ENCODE measurements at regions not wholly inside any gene's neighbourhood (a gene's known extent, or its start where the extent isn't known, plus 50 kb on each side); places are given as distances from the start of the nearest gene placed in this dataset.
A peak's percentile ranks its signal among the peaks of the same experiment; 100 is the strongest.
"Not testable (repeated sequence)": the region's sequence is repeated elsewhere in the genome, so short reads cannot be mapped to it uniquely, and the experiment has no call there.

GRCh38 chr16:75837264-75837663 lies 111.0 kb upstream of the CPHXL start:
- no peak for DNase-seq (ENCODE audit: low read depth in 2 of 2)

GRCh38 chr16:75837681-75838080 lies 111.4 kb upstream of the CPHXL start:
- no peak for DNase-seq (ENCODE audit: low read depth in 2 of 2)

DNA sequence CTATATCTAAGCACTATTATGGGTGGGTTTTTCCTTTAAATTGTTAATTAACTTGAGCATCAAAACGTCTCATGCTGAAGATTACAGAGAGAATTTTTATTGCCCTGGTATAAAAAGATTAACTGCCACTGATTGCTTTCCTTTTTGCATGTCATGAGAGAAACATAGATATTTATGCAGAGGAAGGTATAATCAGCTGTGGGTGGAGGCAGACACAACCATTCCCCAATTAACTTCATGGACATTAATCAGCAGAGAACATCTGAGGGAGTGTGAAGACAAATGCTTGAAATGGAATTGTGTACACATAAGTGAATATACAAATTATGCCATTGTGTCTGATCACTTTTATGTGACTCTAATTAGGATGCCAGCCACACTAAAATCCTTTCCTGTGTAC lies 115.2 kb upstream of the CPHXL start:
- no peak for DNase-seq (ENCODE audit: low read depth in 2 of 2)

DNA sequence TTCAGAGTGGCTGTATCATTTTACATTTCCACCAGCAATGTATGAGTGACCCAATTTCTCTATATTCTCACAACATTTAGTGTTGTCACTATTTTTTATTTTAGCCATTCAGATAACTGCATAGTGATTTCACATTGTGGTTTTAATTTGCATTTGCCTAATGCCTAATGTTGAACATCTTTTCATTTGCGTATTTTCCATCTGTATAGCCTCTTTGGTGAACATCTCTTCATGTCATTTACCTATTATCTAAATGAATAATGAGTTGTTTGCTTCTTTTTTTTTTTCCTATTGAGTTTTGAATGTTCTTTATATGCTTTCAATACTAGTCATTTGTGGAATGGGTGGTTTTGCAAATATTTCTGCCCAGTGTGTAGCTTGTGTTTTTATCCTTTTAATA lies 120.9 kb upstream of the CPHXL start:
- no peak for DNase-seq (ENCODE audit: low read depth in 2 of 2)

GRCh38 chr16:75854152-75854551 lies 127.9 kb upstream of the CPHXL start:
- no peak for DNase-seq (ENCODE audit: low read depth in 2 of 2)

GRCh38 chr16:75860326-75861053 lies 134.2 kb upstream of the CPHXL start:
- no peak for DNase-seq (ENCODE audit: low read depth in 2 of 2)

DNA sequence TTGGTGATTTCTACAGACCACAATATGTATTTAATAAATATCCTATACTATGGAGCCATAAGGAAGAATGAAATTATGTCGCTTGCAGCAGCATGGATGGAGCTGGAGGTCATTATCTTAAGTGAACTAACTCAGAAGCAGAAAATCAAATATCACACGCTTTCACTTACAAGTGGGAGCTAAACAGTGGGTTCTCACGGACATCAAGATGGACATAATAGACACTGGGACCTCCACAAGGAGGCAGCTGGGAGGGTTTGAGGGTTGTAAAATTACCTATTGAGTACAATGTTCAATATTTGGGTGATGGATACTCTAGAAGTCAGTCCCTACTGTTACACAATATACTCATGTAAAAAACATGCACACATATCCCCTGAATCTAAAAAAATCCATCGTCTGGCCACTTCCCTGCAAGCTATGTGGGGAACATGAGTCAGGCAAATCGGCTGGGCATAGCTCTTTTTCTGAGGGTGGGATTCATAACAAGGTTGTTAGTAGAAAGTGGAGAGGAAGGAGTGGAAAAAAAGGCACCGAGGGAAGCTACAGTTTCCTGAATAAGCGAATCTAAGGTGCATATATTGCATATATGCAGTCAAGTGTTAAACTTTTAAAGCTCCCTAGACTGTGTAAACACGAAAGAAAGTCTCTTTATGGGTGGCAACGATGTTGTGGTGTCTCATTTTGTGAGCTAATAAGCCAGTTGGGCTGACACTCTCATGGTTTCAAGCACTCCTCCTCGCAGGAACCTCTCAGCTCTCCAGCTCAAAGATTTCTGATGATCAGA lies 135.2 kb upstream of the CPHXL start:
- DNase-seq (ENCODE audit: low read depth in 2 of 2) = no peak

DNA sequence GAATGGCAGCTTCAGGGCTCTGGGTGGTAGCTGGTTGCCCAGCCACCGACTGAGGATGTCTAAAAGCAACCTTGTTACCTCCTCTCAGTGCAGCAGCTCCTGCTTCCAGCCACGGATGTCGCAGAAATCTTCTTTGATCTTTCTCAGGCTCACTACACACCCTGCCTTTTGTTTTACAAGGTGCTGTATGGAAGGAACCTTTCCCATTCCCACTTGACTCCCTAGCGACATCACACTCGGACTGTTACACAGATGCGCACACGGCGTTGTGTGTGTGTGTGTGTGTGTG lies 135.8 kb upstream of the CPHXL start:
- DNase-seq (ENCODE audit: low read depth in 2 of 2) = no peak

DNA sequence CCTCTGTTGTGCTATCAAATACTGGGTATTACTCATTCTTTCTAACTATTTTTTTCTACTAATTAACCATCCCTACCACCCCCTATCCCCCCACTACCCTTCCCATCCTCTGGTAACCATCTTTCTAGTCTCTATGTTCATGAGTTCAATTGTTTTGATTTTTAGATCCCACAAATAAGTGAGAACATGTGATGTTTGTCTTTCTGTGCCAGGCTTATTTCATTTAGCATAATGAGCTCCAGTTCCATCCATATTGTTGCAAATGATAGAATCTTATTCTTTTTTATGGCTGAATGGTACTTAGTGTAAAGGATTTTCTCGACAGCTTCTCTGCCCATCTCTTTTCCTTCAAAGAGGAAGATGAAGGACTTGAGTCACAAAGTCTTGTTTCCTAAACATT lies 138.0 kb upstream of the CPHXL start:
- DNase-seq (ENCODE audit: low read depth in 2 of 2) = no peak

- DNase-seq (ENCODE audit: low read depth in 2 of 2) = no peak
Measured at GRCh38 chr16:75865736-75866135, 139.4 kb upstream of the CPHXL start.

- DNase-seq (ENCODE audit: low read depth in 2 of 2) = no peak
Measured at GRCh38 chr16:75868636-75869632, 142.6 kb upstream of the CPHXL start.

DNA sequence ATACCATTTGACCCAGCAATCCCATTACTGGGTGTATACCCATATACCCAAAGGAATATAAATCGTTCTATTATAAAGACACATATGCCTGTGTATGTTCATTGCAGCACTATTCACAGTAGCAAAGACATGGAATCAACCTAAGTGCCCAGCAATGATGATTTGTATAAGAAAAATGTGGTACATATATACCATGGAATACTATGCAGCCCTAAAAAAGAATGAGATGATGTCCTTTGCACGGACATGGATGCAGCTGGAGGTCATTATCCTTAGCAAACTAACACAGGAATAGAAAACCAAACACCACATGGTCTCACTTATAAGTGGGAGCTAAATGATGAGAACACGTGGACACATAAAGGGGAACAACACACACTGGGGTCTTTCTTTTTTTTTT lies 155.0 kb upstream of the CPHXL start:
- DNase-seq (ENCODE audit: low read depth in 2 of 2) = not testable (repeated sequence)

- no peak for DNase-seq (ENCODE audit: low read depth in 2 of 2)
Measured at GRCh38 chr16:75899163-75899562, 172.9 kb upstream of the CPHXL start.

- DNase-seq (ENCODE audit: low read depth in 2 of 2) = no peak
Measured at GRCh38 chr16:75908331-75909117, 182.2 kb upstream of the CPHXL start.

- DNase-seq (ENCODE audit: low read depth in 2 of 2) = peak in 1 of 2 donors; percentile 3
Measured at GRCh38 chr16:75909746-75910145, 183.5 kb upstream of the CPHXL start.

- DNase-seq (ENCODE audit: low read depth in 2 of 2) = no peak
Measured at GRCh38 chr16:75911896-75912295, 185.6 kb upstream of the CPHXL start.

- no peak for DNase-seq (ENCODE audit: low read depth in 2 of 2)
Measured at GRCh38 chr16:75913958-75914357, 187.7 kb upstream of the CPHXL start.

GRCh38 chr16:75916451-75916850 lies 190.2 kb upstream of the CPHXL start:
- no peak for DNase-seq (ENCODE audit: low read depth in 2 of 2)

DNA sequence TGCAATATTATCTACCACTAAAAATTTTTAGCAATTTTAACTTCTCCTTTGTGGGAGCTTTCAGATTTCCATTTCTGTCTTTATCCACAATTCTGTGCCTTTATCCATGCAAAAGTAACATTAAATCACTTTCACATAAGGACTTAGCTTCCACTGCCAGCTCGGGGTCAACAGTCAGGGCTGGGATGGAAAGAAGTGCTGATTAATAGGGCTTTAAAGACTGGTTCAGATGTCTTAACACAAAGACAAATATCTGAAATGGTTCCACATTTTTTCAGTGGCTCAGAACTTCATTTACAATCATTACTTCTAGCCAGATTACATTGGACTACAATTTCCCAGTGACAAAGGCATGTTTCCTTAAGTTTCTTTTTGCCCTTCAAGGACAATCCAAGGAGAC lies 191.8 kb upstream of the CPHXL start:
- no peak for DNase-seq (ENCODE audit: low read depth in 2 of 2)

DNA sequence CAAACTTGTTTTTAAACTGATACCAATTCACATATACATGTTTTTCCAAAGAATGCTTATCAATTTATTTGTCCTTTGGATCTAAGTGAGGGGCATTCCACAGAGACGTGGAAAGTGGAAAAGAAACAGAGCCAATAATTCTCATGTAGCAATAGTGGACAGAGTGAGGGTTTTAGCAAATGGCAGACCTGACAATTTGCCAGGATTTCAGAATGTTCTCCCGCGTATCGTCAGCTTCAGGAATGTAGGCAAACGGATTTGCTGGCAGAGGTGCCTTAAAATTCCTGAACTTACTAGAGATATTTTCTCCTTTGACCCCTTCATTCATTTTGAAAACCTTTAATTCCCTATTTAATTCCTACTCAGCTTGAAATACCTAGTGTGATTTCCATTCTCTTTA lies 193.4 kb upstream of the CPHXL start:
- peak in 1 of 2 donors; percentile 68 for DNase-seq (ENCODE audit: low read depth in 2 of 2)

DNA sequence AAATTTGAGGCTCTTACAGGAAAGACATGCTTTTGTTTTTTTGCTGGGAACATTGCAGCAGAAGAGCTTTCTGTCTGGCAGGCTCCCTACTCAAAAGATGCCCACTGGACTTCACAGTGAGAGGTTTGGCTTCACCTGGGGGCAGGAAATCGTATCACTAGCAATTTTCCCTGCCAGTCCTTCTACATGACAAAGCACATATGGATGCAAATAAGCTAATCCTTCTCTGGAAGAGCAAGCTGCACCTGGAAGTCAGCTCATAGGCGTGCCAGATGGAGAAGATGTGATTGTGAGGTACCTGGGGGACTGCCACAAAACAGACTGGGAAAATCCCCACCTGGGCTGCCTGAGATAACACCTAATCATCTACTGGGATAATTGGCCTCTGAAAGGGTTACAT lies 195.0 kb upstream of the CPHXL start:
- no peak for DNase-seq (ENCODE audit: low read depth in 2 of 2)
